CD4-positive, alpha-beta T cell treated with Interleukin-6 at 100 ng/mL for 8 hours (primary cell): ENCODE measurements at regions not wholly inside any gene's neighbourhood (a gene's known extent, or its start where the extent isn't known, plus 50 kb on each side); places are given as distances from the start of the nearest gene placed in this dataset.

Source experiments
- DNase-seq: peaks from one replicate; pipeline ENCODE4 v3.0.0-alpha.2; 2020; ENCODE audit warnings: mixed read lengths, low spot score

DNA sequence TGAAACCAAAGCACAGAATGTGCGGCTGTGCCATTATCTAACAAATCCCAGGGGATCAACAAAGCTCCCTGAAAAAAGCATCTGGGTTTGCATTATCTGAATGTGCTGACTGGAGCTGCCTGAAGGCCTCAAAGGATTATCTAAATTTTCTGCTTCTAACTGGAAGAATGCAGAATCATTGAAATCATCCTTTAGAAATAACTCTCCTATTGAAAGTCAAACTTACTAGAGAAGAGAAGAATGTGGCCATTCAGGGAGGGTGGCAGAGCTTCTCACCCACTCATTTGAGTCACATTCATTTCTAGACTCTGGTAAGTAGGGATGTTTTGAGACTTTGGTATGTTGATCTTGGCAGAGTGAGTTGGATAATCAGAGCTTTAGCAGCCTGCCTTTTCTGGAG is 220.6 kb upstream of the RGS6 start:
- no peak for DNase-seq

DNA sequence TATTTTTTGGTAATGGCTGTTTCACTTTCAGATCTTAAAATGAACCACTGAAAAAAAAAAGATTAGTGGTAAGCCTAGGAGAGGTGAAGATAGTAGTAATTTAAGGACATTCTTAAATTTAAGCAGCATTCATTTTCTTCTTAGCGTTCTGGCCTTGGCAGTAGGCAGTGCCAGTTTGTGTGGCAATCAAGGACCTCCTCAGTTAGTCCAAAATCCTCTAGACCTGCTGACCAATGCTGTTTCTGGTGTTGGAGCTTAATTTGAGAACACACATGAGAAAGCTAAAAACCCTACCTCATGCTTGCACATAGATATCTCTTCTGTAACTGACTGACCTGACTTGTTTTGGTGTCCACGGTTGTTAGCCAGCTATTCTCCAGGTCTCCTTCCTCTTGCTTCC is 219.8 kb upstream of the RGS6 start:
- DNase-seq, result no peak

DNA sequence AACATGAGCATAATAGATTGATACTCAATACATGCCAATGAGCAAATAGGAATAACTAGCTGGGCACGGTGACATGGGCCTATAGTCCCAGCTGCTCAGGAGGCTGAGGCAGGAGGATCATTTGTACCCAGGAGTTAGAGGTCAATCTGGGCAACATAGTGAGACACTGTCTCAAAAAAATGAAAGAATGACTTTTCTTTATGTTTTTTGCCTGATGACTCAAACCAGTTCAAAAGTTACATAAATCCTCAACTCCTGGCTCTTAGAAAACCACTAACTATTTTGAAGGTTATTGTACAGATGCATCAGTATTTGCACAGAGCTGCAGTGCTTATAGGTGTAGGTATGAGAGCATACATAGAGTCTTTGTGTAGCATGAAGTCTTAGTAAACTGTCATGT is 219.2 kb upstream of the RGS6 start:
- no peak for DNase-seq

DNA sequence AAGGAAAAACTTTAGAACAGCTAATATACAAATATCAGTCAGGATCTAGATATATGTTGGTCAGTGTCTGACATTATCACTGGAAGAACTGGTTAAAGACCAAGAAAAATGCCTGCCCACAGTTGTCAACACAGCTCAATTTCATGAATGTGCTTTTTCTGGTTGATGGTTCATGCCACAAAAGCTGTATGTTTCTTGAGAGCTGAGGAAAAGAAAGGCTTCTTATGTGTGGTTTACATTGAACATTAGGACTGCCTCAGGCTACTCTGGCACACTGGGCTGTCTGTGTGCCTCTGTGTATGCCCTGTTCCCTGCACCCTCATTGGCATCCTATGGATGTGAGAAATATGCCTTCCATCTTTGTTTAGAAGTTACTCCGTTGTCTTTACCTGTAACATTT is 218.8 kb upstream of the RGS6 start:
- DNase-seq, result no peak

DNA sequence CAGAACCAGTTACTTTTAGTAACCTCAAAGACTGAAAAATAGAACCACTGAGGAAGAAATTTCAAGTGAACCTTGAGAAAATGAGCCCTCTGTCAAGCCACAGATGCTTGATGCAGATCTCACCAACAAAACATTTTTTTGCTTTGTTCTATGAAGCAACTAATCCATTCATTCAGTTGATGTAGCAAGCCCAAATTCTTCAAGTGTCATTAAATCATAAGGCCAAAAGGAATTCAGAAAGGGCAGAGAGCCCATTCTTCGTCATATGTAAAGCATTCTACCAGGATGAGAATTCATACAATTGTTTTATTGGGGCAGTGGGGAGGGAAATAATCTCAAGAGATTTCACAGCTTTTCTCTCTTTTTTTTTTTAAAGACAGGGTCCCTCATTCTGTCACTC is 218.0 kb upstream of the RGS6 start:
- no peak for DNase-seq

DNA sequence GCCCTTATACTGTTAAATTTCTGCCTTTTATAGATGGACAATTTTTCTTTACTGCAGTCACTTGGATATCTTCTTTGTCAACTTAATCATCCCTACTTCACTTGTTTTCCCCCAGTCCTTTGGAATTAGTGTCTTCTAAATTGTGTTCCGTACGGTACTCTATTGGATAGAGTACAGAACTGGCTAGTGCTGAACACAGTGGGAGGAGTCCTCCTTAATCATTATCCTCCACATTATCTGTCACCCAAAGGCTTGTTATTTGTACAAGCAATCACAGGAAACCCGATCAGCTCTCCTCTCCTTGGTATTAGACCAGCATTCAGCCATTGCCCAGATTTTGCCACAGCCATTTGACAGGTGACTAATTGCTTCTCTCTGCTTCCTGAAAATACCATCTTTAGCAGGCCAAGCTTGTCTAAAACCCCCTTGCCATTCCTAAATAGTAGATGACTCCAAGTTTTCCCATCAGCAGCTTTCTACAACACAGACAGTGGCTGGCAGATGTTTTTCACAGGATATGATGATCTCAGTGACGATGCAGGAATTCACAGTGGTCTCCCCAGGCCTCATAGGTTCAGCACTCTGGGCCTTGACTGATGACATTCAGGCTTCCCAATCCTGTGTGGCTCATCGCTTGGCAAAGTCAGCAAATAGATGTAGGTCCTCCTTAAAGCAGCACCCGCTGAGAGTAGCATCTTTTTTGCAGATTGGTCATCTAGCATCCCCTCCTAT is 216.0 kb upstream of the RGS6 start:
- DNase-seq, result no peak

DNA sequence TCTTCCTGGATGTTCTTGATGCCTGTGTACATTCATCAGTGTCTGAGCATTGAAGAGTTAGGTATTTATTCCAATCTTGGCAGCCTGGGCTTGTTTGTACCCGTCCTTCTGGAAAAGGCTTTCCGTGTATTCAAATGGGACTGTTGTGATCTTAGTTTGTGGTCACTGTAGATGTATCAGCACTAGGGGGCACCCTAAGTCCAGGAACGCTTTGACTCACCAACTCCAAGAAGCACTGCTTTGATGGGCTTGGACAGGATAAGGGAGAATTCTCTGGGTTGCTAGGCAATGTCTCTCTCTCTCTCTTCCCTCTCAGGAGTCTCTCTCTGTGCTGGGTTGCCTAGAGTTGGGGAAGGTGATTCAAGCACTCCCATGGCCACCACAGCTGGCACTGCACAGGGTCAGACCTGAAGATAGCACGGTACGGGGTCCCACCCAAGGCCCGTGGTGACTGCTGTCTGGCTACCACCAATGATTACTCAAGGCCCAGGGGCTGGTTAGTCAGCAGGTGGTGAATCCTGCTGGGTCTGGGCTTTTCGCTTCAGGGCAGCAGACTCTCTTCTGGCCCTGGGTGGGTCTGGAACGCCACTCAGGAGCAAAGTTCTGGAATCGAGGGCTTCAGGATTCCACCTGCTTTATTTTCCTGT is 211.1 kb upstream of the RGS6 start:
- DNase-seq, result no peak

DNA sequence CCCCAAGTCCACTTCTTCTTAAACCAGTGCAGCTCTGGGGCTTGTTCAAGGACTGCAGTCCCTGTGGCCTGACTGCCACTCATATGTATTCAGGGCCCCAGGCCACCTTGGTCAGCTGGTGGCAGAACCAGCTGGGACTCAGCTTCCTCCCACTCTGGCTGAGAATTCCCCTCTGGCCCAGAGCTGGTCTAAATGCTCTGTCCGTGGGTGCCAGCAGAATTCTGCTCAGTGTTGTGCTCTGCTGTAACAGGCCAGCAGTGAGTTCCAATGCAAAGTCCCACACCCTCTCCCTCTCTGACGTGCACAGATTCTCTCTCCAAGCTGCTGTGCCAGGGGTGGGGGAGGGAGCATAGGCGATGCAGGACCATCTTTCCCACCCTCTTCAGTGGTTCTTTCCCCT is 210.4 kb upstream of the RGS6 start:
- no peak for DNase-seq

DNA sequence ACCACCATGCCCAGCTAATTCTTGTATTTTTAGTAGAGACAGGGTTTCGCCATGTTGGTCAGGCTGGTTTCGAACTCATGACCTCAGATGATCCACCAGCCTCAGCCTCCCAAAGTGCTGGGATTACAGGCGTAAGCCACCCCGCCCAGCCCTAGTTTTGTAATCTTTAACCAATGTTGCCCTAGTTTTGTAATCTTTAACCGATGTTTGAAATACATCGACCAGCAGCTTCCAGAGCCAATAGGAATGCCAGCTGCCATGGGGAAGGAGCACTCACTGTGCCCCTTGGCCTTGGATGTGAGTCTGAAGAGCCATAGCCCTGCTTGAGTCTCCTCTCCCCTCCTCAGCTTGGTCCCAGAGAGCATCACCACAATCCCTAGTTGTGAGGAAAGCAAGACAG is 209.3 kb upstream of the RGS6 start:
- DNase-seq, result no peak

DNA sequence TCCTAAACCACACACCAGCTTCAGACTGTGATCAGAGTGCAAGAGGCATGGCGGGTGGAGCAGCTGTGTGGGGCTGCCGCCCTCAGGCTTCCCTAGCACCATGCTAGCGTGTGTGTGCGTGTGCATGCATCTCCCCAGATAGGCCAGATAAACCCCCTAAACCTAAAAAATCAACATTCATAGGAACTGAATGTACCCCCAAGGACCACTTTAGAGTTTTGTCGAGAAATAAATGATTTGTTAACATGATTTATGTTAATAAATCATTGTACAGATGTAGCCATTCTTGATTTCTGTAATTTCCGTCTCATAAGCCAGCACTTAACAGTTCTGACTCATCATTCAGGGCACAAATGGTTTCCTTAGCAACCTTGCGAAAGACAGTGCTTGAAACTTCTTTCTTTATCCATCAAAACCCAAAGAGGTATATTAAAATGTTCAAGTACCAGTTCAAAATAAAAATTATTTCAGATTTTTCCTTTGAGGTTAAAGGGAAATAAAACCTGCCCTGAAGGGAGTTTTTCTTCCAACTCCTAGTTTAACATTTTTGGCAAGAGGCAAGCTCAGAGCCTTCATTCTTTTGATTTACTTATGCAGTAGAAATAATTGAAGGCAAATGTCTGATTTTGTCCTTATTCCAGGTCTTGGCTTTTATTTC is 206.2 kb upstream of the RGS6 start:
- no peak for DNase-seq

DNA sequence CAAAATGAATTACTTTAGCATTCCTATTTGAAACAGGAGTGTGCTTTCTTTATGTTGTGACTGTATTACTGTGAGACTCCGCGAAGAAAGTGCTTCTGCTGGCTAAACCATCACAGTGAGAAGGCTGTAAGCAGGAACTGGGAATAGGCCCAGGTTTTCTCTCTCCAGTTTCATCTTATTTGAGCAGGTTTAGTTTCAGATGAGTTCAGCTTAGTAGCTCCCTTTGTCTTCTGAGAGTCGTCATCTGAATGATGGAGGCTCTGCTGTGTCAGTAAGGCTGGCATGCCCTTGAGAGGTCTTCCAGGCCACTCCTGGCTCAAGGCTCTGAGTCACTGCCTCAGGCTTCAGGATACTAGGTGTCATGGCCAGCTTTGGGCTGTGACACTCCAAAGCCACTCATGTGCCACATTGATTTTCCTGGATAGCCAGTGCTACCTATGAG is 205.6 kb upstream of the RGS6 start:
- DNase-seq, result no peak

DNA sequence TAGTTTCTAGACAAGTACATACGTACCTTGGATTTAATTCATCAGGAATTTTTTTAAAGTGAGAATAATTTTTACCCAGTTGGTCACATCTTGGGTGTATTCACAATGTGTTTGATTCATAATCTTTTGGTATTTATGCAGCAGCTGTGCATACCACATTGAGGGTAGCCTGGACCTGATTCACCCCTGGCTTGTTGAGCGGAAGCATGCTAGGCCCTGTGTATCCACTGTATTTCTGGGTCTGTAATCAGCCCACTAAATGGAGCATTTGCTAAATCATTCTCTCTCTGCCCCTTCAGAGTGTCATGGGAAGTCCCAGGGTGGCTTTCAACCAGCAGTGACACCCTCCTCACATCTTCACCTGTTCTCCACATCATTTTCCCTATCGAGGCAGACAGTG is 203.8 kb upstream of the RGS6 start:
- no peak for DNase-seq

DNA sequence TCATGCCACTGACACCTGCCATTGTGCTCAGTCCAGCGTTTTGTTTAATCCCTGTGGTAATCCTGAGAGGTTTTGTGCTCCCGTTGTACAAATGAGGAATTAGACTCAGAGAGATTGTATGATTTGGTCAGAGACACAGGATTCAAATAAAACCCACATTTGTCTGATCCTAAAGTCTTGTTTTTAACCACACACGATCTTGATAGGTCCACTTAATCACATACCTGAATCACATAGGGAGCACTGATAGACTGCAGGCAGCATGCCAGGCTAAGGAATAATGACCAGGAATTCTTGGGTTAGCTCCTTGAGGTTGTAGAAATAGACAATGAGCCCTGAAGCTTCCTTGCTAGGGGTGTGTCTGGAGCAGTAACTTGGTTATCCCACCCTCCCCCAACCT is 202.6 kb upstream of the RGS6 start:
- no peak for DNase-seq

DNA sequence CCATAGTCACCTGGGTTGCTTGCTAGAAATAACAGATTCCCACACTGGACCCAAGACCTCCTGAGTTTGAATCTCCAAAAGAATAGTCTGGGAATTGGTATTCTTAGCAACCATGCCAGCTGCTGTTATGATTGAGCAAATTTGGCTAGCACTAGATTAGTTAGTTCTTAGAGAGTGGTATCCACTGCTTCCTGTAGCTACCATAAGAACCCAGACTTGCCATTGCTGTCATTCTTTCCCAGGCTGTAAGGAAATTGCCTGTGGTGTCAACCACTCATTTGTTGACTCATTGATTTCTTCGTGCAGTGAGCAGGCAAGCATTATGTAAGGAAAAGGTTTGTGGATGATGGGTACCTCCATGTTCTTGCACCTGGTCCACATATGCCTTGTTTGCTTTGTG is 201.8 kb upstream of the RGS6 start:
- no peak for DNase-seq

DNA sequence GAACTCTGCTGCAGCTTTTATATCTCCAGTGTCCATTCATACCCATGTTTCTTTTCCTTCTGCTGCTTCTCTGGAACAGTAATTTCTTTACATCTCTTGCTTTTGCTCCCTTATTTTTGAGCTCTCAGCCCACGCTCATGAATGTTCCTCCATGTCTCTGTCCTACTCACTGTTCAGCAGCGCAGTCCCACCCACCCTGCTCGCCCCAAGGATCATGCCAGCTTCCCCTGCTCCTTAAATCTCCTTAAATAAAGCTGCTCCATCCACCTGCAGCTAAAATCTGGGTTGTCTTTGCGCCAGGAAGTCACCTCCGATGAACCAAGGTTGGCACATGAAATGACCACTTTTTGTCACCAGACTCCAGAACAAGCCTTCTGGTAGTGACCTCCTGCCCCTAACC is 201.1 kb upstream of the RGS6 start:
- DNase-seq, result no peak

DNA sequence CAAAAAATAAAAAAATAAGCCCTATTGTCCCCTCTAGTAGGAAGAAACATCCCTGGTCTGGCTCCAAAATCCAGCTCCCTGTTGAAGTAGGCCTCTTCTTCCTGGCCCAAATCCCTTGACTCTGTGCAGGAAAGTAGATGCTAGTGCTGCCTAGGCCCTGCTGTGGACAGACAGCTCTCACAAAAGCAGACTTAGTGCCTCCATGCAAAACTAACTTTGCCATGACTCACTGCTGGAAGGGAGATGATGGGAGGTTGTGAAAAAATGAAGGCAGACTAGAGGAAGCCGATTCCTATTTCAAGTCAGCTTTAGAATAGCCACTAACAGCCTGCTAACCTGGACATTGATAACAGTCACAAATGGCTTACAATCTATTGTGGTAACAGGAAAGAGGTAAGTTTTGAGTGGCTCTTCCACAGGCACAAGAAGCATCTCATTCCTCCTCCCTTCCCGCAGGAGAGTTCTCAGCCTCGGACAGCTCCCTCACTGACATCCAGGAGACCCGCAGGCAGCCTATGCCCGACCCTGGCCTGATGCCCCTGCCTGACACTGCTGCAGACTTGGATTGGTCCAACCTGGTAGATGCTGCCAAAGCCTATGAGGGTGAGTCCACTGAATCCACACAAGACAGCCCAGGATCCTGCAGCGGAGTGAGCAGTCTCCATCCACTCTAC is 198.9 kb upstream of the RGS6 start:
- DNase-seq, result no peak

DNA sequence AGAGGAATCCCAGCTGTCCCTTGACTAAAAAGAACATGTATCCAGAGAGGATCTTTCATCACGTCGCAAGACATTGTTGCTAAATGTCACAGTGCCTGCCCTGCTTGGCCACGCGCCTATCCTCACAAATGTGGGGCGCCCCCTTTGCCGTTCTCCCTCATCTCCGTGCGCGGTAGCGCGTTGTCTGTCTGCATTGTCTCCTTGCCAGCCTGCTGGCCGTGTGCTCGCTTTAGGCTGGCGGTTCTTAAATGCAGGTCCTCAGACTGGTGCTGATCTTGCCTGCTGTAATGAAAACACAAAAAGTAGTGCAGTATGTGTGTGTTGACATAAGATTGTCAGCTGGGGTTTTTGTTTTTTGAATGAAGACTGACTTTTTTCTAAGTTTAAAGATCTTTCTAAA is 198.2 kb upstream of the RGS6 start:
- DNase-seq, result no peak

DNA sequence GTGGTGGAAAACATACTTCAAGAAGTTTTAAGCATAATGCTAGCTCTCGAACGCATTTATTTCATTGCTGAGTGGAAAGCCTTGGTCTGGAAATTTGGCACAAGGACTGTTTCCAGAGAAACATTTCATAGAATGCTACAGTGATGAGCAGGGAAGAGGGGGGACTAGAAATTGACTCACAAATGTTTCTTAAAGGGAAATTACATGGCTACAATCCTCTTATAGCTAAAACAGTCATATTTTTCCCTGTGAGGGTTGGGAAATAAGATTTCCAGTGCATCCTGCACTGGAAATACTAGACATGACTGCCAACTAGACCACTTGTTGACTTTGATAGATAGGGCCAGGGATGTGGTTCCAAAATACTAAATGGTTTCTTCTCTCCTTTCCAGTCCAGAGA is 197.3 kb upstream of the RGS6 start:
- no peak for DNase-seq

DNA sequence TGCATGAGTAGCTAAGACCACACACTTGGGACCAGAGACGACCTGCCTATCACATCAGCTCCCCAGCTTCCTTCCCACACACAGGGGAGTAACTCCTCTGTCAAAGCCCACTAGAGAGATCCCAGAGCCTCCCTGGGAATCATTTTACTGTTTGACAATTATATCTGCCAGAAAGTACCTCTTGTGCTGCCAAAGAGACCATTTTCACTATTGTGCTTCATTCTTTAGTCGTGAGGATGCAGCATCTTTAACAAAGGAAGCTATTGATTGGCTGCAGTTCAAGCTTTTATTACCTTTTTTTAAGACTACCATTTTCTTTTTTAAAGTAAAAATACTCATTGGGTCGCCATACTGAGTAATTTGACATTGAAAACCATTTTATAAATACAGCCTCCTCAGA is 194.5 kb upstream of the RGS6 start:
- DNase-seq, result no peak

DNA sequence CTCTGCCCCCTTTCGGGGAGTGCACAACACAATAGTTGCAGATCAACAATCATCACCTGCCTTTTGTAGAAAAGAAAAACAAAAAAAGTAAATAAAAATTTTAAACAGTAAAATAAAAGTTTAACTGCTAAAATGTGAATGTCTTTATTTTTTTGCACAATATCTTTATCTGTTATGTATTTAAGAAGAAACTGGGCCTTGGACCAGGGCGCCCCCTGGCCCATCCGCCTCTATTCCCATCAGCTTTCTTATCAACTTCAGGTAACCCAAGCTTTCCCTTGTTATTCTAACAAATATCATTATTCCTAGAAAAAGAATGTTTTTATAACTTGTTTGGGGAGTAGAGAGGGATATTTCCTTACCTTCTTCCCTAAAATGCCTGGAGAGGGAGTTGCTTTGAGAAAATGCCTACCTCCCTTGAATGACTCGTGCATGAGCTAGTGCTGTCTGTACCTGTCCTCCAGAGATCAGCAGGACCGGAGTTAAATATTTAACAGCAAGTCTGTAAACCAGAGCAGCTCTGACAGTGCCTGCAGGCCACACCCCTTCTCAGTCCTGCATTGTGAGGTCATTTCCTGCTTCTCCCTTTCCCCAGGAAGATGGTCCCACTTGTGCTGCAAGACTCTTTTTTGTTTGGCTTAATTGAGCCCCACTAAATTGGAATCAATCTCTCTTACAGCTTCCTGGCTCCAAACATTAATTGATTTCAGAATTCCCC is 192.8 kb upstream of the RGS6 start:
- DNase-seq, result no peak

DNA sequence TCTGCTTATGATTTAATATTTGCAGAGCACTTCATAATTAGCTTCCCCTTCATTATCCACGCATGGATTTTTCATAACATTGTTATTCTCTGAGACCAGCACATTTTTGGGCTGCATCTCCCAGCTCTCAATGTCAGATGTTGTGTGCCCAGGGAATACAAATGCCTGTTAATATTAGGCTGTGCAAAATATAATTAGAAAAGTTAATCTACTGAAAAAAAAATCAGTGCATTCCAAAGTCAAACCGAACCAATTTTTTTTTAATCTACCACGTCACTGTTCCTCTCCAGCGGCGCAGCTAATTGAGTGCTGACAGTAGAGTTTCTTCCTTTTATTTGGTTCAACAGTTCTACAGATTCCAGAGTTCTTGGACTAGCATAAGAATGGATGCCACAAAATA is 191.0 kb upstream of the RGS6 start:
- no peak for DNase-seq

DNA sequence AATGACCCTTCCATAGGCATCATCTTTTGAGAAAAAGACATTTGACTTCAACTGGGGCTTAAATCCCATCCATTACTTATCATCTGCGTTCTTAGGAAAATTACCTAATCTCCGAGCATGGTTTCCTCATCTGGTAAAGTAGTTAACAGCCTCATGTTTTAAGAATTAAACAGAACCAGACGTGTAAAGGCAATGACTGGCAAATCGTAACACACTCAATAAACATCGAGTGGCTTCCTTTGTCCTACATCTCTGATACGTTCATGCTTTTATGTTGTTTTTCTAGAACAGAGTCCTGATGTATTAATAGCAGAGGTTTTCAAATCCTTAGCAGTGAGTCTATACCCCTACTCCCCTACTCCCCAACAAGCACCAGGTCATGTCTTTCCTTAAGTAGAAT is 189.7 kb upstream of the RGS6 start:
- no peak for DNase-seq
